T47D (cell line): ENCODE measurements at regions not wholly inside any gene's neighbourhood (a gene's known extent, or its start where the extent isn't known, plus 50 kb on each side); places are given as distances from the start of the nearest gene placed in this dataset.

Source experiments
- DNase-seq, 2 experiments: peaks; one replicate each; pipeline versions ENCODE4 v3.0.0 to v3.0.0-alpha.2; 2011 to 2012; ENCODE audit warnings: low read depth in 1 of 2, low spot score in 1 of 2
- JUND ChIP-seq: IDR thresholded peaks from 2 replicates; pipeline ENCODE4 v1.6.1; 2012; ENCODE audit warnings: low read depth
- in situ Hi-C: cut with HindIII; loops from 2 replicates; pipeline ENCODE4 v1.10.0; 2016; ENCODE audit warnings: low sequenced_read_pairs, low pct_unique_long_range_greater_than_20kb

- in situ Hi-C loops: no loop called here
- DNase-seq: no peak
- TF ChIP-seq JUND: no peak
Observed at GRCh38 chr10:53325066-53325465, 552.5 kb upstream of the MBL2 start.

GRCh38 chr10:53315709-53316108, 543.1 kb upstream of the MBL2 start:
- in situ Hi-C loops: no loop called here
- peak in 1 of 2 experiments; percentile 16 for DNase-seq
- no peak for TF ChIP-seq JUND

GRCh38 chr10:53314876-53315275, 542.3 kb upstream of the MBL2 start:
- in situ Hi-C loops: no loop called here
- no peak for TF ChIP-seq JUND
- no peak for DNase-seq

- no peak for TF ChIP-seq JUND
- in situ Hi-C loops: no loop called here
Observed at GRCh38 chr10:53298443-53298842, 525.9 kb upstream of the MBL2 start.

GRCh38 chr10:53284615-53285182, 512.1 kb upstream of the MBL2 start:
- no peak for DNase-seq
- no peak for TF ChIP-seq JUND
- in situ Hi-C loops: no loop called here

More at GRCh38 chr10:53298443-53298842, 525.9 kb upstream of the MBL2 start:
- peak in 1 of 2 experiments; percentile 24 for DNase-seq

- no peak for TF ChIP-seq JUND
- in situ Hi-C loops: no loop called here
- no peak for DNase-seq
Observed at GRCh38 chr10:53276797-53277196, 504.2 kb upstream of the MBL2 start.

- in situ Hi-C loops: no loop called here
- DNase-seq: no peak
- no peak for TF ChIP-seq JUND
Observed at GRCh38 chr10:53269482-53269881, 496.9 kb upstream of the MBL2 start.

- in situ Hi-C loops: no loop called here
- no peak for DNase-seq
- TF ChIP-seq JUND: no peak
Observed at GRCh38 chr10:53260213-53260612, 487.6 kb upstream of the MBL2 start.

GRCh38 chr10:53256623-53257022, 484.0 kb upstream of the MBL2 start:
- DNase-seq: peak in 1 of 2 experiments; percentile 32
- in situ Hi-C loops: no loop called here
- TF ChIP-seq JUND: no peak

- in situ Hi-C loops: no loop called here
- no peak for TF ChIP-seq JUND
Observed at GRCh38 chr10:53255661-53256205, 483.1 kb upstream of the MBL2 start.

GRCh38 chr10:53253221-53253620, 480.6 kb upstream of the MBL2 start:
- TF ChIP-seq JUND: no peak
- in situ Hi-C loops: no loop called here
- no peak for DNase-seq

More at GRCh38 chr10:53255661-53256205, 483.1 kb upstream of the MBL2 start:
- DNase-seq: no peak

GRCh38 chr10:53239873-53240272, 467.3 kb upstream of the MBL2 start:
- in situ Hi-C loops: no loop called here
- no peak for DNase-seq
- TF ChIP-seq JUND: no peak

GRCh38 chr10:53236941-53237340, 464.4 kb upstream of the MBL2 start:
- TF ChIP-seq JUND: no peak
- DNase-seq: no peak
- in situ Hi-C loops: no loop called here

- TF ChIP-seq JUND: no peak
- in situ Hi-C loops: no loop called here
- no peak for DNase-seq
Observed at GRCh38 chr10:53233749-53234148, 461.2 kb upstream of the MBL2 start.
